Fibroblast of lung (primary cell): ENCODE measurements at regions not wholly inside any gene's neighbourhood (a gene's known extent, or its start where the extent isn't known, plus 50 kb on each side); places are given as distances from the start of the nearest gene placed in this dataset.

Source experiments
- DNase-seq, 2 donors: peaks; one replicate each; pipeline versions ENCODE4 v3.0.0 to v3.0.0-alpha.2; 2010; ENCODE audit warnings: low read depth in 2 of 2
- H2AFZ ChIP-seq: 2 replicates; pipeline ENCODE4 v1.5.1; 2012; ENCODE audit warnings: low read length, control low read depth, inconsistent platforms
- H3K27ac ChIP-seq: 2 replicates; pipeline ENCODE4 v1.5.1; 2011; ENCODE audit warnings: low read length, control low read depth; ENCODE audit not compliant: insufficient read depth
- H3K27me3 ChIP-seq: 2 replicates; pipeline ENCODE4 v1.5.1; 2011; ENCODE audit warnings: mild to moderate bottlenecking, low read length; ENCODE audit not compliant: control insufficient read depth, insufficient read depth
- H3K36me3 ChIP-seq: 2 replicates; pipeline ENCODE4 v1.5.1; 2011; ENCODE audit warnings: low read length; ENCODE audit not compliant: control insufficient read depth, insufficient read depth
- H3K4me1 ChIP-seq: 2 replicates; pipeline ENCODE4 v1.5.1; 2011; ENCODE audit warnings: low read length; ENCODE audit not compliant: control insufficient read depth, insufficient read depth; ENCODE audit errors: extremely low read depth
- H3K4me2 ChIP-seq: 2 replicates; pipeline ENCODE4 v1.5.1; 2011; ENCODE audit warnings: low read length, control low read depth; ENCODE audit not compliant: insufficient read depth; ENCODE audit errors: extremely low read depth
- H3K4me3 ChIP-seq, 4 experiments: fragments of 200-600 bp in 1 of 4; sonication (generic) in 1 of 4; replicated peaks in 1 of 4; 2 replicates each; pipeline ENCODE4 v1.5.1; 2011 to 2016; ENCODE audit warnings: low read length in 4 of 4, low read depth in 3 of 4, mild to moderate bottlenecking in 3 of 4, control low read depth in 2 of 4, inconsistent platforms in 1 of 4, mixed read lengths in 1 of 4; ENCODE audit not compliant: insufficient read depth in 1 of 4; ENCODE audit errors: control extremely low read depth in 1 of 4
- H3K79me2 ChIP-seq: 2 replicates; pipeline ENCODE4 v1.5.1; 2012; ENCODE audit warnings: mild to moderate bottlenecking, low read length, inconsistent platforms; ENCODE audit not compliant: control insufficient read depth, insufficient read depth
- H3K9ac ChIP-seq: 2 replicates; pipeline ENCODE4 v1.5.1; 2011; ENCODE audit warnings: mild to moderate bottlenecking, low read length, control low read depth; ENCODE audit not compliant: insufficient read depth
- H3K9me3 ChIP-seq: 2 replicates; pipeline ENCODE4 v1.5.1; 2012; ENCODE audit warnings: low read depth, low read length; ENCODE audit not compliant: control insufficient read depth, insufficient read depth
- H4K20me1 ChIP-seq: 2 replicates; pipeline ENCODE4 v1.5.1; 2011; ENCODE audit warnings: low read length; ENCODE audit not compliant: control insufficient read depth, insufficient read depth; ENCODE audit errors: extremely low read depth
- EZH2 ChIP-seq: IDR thresholded peaks from 2 replicates; pipeline ENCODE4 v1.5.1; 2012; ENCODE audit warnings: low read length, control low read depth, mild to moderate bottlenecking; ENCODE audit errors: missing control alignments
- TF ChIP-seq, protein P1 (sequence below), 2 donors: IDR thresholded peaks in 1 of 2; conservative IDR thresholded peaks in 1 of 2; 1 replicate in 1 of 2; 2 replicates in 1 of 2; pipeline ENCODE4 v1.5.1; 2011 to 2012; ENCODE audit warnings: low read length in 2 of 2, control low read depth in 1 of 2, inconsistent platforms in 1 of 2, low read depth in 1 of 2, mild to moderate bottlenecking in 1 of 2

DNA sequence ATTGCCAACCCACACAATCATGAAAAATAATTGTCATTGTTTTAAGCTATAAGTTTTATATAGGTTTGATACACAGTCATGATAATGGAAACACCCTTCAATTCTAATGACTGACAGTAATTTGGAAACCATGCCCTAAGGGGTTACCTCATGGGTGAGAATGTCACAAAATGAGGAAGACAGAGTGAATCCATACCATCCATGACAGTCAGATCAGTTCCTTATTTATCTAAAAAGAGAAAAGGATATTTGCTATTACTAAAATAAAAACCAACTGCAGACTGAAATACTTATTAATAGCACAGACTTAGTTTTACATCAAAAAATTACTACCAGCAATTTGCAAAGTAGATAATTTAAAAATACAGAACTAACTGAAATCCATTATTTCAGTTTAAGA is 437.8 kb downstream of the UTRN start:
- H3K36me3 ChIP-seq = no peaks in the 10 kb centered on the region
- H2AFZ ChIP-seq = no peak overlapping the region
- H4K20me1 ChIP-seq = no peaks in the 10 kb centered on the region
- no peak overlapping the region for H3K4me3 ChIP-seq
- no peaks in the 10 kb centered on the region for H3K79me2 ChIP-seq
- no peak for DNase-seq
- H3K27ac ChIP-seq = no peak overlapping the region
- H3K4me1 ChIP-seq = no peaks in the 10 kb centered on the region
- H3K9me3 ChIP-seq = no peaks in the 10 kb centered on the region
- H3K27me3 ChIP-seq = no peaks in the 10 kb centered on the region
- TF ChIP-seq EZH2 = no peak
- TF ChIP-seq, protein P1, sequence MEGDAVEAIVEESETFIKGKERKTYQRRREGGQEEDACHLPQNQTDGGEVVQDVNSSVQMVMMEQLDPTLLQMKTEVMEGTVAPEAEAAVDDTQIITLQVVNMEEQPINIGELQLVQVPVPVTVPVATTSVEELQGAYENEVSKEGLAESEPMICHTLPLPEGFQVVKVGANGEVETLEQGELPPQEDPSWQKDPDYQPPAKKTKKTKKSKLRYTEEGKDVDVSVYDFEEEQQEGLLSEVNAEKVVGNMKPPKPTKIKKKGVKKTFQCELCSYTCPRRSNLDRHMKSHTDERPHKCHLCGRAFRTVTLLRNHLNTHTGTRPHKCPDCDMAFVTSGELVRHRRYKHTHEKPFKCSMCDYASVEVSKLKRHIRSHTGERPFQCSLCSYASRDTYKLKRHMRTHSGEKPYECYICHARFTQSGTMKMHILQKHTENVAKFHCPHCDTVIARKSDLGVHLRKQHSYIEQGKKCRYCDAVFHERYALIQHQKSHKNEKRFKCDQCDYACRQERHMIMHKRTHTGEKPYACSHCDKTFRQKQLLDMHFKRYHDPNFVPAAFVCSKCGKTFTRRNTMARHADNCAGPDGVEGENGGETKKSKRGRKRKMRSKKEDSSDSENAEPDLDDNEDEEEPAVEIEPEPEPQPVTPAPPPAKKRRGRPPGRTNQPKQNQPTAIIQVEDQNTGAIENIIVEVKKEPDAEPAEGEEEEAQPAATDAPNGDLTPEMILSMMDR (conservative IDR thresholded peaks at IDR 0.05 in 1 of 2, IDR thresholded peaks at IDR 0.05 in 1 of 2; ENCODE audit: low read depth in 1 of 2, low read length in 2 of 2) = no peak
- no peak overlapping the region for H3K9ac ChIP-seq
- no peak overlapping the region for H3K4me2 ChIP-seq

- H3K9ac ChIP-seq = no peak overlapping the region
- no peak overlapping the region for H3K27ac ChIP-seq
- H3K79me2 ChIP-seq = no peaks in the 10 kb centered on the region
- no peak overlapping the region for H2AFZ ChIP-seq
- H3K9me3 ChIP-seq = no peaks in the 10 kb centered on the region
- no peak for TF ChIP-seq EZH2
- TF ChIP-seq, protein P1 (conservative IDR thresholded peaks at IDR 0.05 in 1 of 2, IDR thresholded peaks at IDR 0.05 in 1 of 2; ENCODE audit: low read depth in 1 of 2, low read length in 2 of 2) = no peak
- no peaks in the 10 kb centered on the region for H4K20me1 ChIP-seq
- no peaks in the 10 kb centered on the region for H3K36me3 ChIP-seq
- H3K4me3 ChIP-seq = no peak overlapping the region
- DNase-seq = no peak
- H3K4me2 ChIP-seq = no peak overlapping the region
- H3K27me3 ChIP-seq = no peaks in the 10 kb centered on the region
- H3K4me1 ChIP-seq = no peaks in the 10 kb centered on the region
Observed at GRCh38 chr6:144723431-144723830, 438.3 kb downstream of the UTRN start.

- Histone ChIP-seq H3K4me2 (no peak overlapping the region), H3K36me3 (no peaks in the 10 kb centered on the region), H2AFZ (no peak overlapping the region), H3K4me3 (no peak overlapping the region), H4K20me1 (no peaks in the 10 kb centered on the region), H3K4me1 (no peaks in the 10 kb centered on the region), H3K9me3 (no peaks in the 10 kb centered on the region), H3K27ac (no peak overlapping the region), H3K27me3 (no peaks in the 10 kb centered on the region), H3K9ac (no peak overlapping the region), H3K79me2 (no peaks in the 10 kb centered on the region)
- TF ChIP-seq, protein P1 (conservative IDR thresholded peaks at IDR 0.05 in 1 of 2, IDR thresholded peaks at IDR 0.05 in 1 of 2; ENCODE audit: low read depth in 1 of 2, low read length in 2 of 2) = no peak
- no peak for TF ChIP-seq EZH2
- no peak for DNase-seq
Observed at GRCh38 chr6:144724818-144725217, 439.7 kb downstream of the UTRN start.
